HEK293T (cell line): ENCODE measurements at regions not wholly inside any gene's neighbourhood (a gene's known extent, or its start where the extent isn't known, plus 50 kb on each side); places are given as distances from the start of the nearest gene placed in this dataset.

Source experiments
- BHLHE40 ChIP-seq: fragments of 450-650 bp; IDR thresholded peaks from 2 replicates; pipeline ENCODE4 v1.6.1; 2016; ENCODE audit warnings: mild to moderate bottlenecking, moderate library complexity, borderline replicate concordance
- CTBP1 ChIP-seq: fragments of 450-650 bp; IDR thresholded peaks from 2 replicates; pipeline ENCODE4 v1.6.1; 2016; ENCODE audit warnings: borderline replicate concordance
- FOXA1 ChIP-seq: fragments of 450-650 bp; IDR thresholded peaks from 2 replicates; pipeline ENCODE4 v1.6.1; 2016; ENCODE audit warnings: mild to moderate bottlenecking
- L3MBTL2 ChIP-seq: fragments of 450-650 bp; conservative IDR thresholded peaks from 2 replicates; pipeline ENCODE4 v1.6.1; 2016; ENCODE audit warnings: mild to moderate bottlenecking
- LEF1 ChIP-seq: fragments of 450-650 bp; IDR thresholded peaks from 2 replicates; pipeline ENCODE4 v1.6.1; 2017; ENCODE audit warnings: mild to moderate bottlenecking, borderline replicate concordance
- NFRKB ChIP-seq: fragments of 450-650 bp; IDR thresholded peaks from 2 replicates; pipeline ENCODE4 v1.6.1; 2016; ENCODE audit warnings: mild to moderate bottlenecking, moderate library complexity
- SUZ12 ChIP-seq: fragments of 450-650 bp; IDR thresholded peaks from 2 replicates; pipeline ENCODE4 v1.6.1; 2016; ENCODE audit warnings: mild to moderate bottlenecking
- TARDBP ChIP-seq: fragments of 450-650 bp; IDR thresholded peaks from 2 replicates; pipeline ENCODE4 v1.6.1; 2016
- TF ChIP-seq, protein P1 (sequence below): fragments of 450-650 bp; IDR thresholded peaks from 2 replicates; pipeline ENCODE4 v1.6.1; 2016

DNA sequence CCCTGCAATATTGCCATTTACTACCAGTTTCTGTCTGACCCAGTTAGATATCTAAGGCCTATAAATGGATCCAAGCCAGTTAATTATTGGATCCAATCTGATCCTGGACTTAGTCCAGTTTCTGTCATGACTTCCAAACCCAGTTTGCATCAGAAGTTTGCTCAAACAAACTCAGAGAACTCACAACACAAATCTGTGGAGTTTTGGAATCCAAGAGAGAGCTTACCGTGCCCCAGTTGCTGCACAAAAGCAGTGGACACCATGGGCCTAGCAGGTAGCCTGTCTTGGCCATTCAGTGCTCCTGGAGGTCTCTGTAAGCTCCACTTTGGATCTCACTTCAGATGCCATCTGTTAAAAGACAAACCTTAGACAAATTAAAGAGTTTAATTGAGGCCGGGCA, 174.5 kb downstream of the AASDH start:
- TF ChIP-seq TARDBP: no peak
- TF ChIP-seq LEF1: no peak
- TF ChIP-seq, protein P1, sequence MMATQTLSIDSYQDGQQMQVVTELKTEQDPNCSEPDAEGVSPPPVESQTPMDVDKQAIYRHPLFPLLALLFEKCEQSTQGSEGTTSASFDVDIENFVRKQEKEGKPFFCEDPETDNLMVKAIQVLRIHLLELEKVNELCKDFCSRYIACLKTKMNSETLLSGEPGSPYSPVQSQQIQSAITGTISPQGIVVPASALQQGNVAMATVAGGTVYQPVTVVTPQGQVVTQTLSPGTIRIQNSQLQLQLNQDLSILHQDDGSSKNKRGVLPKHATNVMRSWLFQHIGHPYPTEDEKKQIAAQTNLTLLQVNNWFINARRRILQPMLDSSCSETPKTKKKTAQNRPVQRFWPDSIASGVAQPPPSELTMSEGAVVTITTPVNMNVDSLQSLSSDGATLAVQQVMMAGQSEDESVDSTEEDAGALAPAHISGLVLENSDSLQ: no peak
- no peak for TF ChIP-seq FOXA1
- TF ChIP-seq NFRKB: no peak
- no peak for TF ChIP-seq BHLHE40
- no peak for TF ChIP-seq SUZ12
- TF ChIP-seq CTBP1: no peak
- no peak for TF ChIP-seq L3MBTL2
